Pancreas (tissue), 10 donors: ENCODE measurements at regions not wholly inside any gene's neighbourhood (a gene's known extent, or its start where the extent isn't known, plus 50 kb on each side); places are given as distances from the start of the nearest gene placed in this dataset.

Source experiments
- ATAC-seq, 4 donors: fragments of 200-7000 bp; cut with Tn5 transposase; one replicate each; pipeline versions ENCODE4 v1.8.0 to v1.9.1; 2020; ENCODE audit warnings: mild to moderate bottlenecking in 4 of 4, moderate library complexity in 4 of 4
- DNase-seq, 6 donors: peaks; one replicate each; pipeline ENCODE4 v3.0.0-alpha.2; 2020
- FAIRE-seq: peaks from 2 replicates; lab custom pipeline; 2012; peaks lifted over from hg19 to GRCh38; lab: Jason Lieb, UNC
- H3K27ac ChIP-seq, 4 donors: fragments of 200-600 bp; sonication (generic); 1 replicate in 3 of 4; 2 replicates in 1 of 4; pipeline versions ENCODE4 v1.5.0 to v1.8.0; 2020
- H3K27me3 ChIP-seq, 4 donors: fragments of 200-600 bp; one replicate each; pipeline ENCODE4 v1.8.0; 2021
- H3K36me3 ChIP-seq, 3 donors: fragments of 200-600 bp; sonication (generic) in 1 of 3; one replicate each; pipeline versions ENCODE4 v1.5.0 to v1.8.0; 2020 to 2021
- H3K4me1 ChIP-seq, 3 donors: fragments of 200-600 bp; one replicate each; pipeline ENCODE4 v1.8.0; 2021
- H3K4me3 ChIP-seq, 4 donors: fragments of 200-600 bp; sonication (generic) in 2 of 4; one replicate each; pipeline versions ENCODE4 v1.5.0 to v1.8.0; 2020 to 2021
- H3K9me3 ChIP-seq, 4 donors: fragments of 200-600 bp; one replicate each; pipeline ENCODE4 v1.8.0; 2021
- WGBS, 2 donors: extraction: QIAGEN DNeasy Blood & Tissue Kit; methylation state at CpG; one replicate each; pipeline ENCODE4 v1.1.7; 2013; 5-methylcytosine and 5-hydroxymethylcytosine counted together
- intact Hi-C, 3 donors: fragments of 100-400 bp; cut with DNase I; formaldehyde crosslinking; loops; one replicate each; pipeline versions ENCODE4 v1.11.1 to v1.14.2; 2022
- TF ChIP-seq, protein P1 (sequence below), 4 donors: fragments of 200-600 bp; sonication (generic) in 3 of 4; IDR thresholded peaks; one replicate each; pipeline versions ENCODE4 v1.5.0 to v1.8.0; 2021; ENCODE audit warnings: antibody characterized with exemption in 4 of 4
- donor health status: healthy with polysubstance abuse.
- donor health status: DM: no; HTN: no; CAD: no; lungs with moderate emphysema.
- donor health status: DM: no; HTN: no; CAD: no.
- donor health status: control.
- donor health status: control.
- donor health status: Bipolar disorder and iron deficiency.
- donor health status: DM: yes; HTN: yes; CAD: no.
- donor health status: DM: no; HTN: no; CAD: no.
- donor health status: DM: no; HTN: no; CAD: no.
- donor health status: DM: yes; HTN: yes; CAD: no.

GRCh38 chr14:101364503-101365328 lies 196.6 kb upstream of the DIO3 start:
- TF ChIP-seq, protein P1, sequence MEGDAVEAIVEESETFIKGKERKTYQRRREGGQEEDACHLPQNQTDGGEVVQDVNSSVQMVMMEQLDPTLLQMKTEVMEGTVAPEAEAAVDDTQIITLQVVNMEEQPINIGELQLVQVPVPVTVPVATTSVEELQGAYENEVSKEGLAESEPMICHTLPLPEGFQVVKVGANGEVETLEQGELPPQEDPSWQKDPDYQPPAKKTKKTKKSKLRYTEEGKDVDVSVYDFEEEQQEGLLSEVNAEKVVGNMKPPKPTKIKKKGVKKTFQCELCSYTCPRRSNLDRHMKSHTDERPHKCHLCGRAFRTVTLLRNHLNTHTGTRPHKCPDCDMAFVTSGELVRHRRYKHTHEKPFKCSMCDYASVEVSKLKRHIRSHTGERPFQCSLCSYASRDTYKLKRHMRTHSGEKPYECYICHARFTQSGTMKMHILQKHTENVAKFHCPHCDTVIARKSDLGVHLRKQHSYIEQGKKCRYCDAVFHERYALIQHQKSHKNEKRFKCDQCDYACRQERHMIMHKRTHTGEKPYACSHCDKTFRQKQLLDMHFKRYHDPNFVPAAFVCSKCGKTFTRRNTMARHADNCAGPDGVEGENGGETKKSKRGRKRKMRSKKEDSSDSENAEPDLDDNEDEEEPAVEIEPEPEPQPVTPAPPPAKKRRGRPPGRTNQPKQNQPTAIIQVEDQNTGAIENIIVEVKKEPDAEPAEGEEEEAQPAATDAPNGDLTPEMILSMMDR (IDR thresholded peaks at IDR 0.05), result no peak
- peak in 3 of 4 donors; percentile 47 to 61 (median 55) for ATAC-seq
- intact Hi-C loops, result no loop called here
- Histone ChIP-seq H3K4me1 (no peaks in the 10 kb centered on the region), H3K36me3 (no peaks in the 10 kb centered on the region), H3K9me3 (no peaks in the 10 kb centered on the region), H3K27ac (no peak overlapping the region), H3K4me3 (no peak overlapping the region), H3K27me3 (no peaks in the 10 kb centered on the region)
- no peak for FAIRE-seq
- peak in 1 of 6 donors; percentile 25 for DNase-seq
- 75 to 82% methylated on average over 42 of the region's 42 CpGs for WGBS, 2 donors

DNA sequence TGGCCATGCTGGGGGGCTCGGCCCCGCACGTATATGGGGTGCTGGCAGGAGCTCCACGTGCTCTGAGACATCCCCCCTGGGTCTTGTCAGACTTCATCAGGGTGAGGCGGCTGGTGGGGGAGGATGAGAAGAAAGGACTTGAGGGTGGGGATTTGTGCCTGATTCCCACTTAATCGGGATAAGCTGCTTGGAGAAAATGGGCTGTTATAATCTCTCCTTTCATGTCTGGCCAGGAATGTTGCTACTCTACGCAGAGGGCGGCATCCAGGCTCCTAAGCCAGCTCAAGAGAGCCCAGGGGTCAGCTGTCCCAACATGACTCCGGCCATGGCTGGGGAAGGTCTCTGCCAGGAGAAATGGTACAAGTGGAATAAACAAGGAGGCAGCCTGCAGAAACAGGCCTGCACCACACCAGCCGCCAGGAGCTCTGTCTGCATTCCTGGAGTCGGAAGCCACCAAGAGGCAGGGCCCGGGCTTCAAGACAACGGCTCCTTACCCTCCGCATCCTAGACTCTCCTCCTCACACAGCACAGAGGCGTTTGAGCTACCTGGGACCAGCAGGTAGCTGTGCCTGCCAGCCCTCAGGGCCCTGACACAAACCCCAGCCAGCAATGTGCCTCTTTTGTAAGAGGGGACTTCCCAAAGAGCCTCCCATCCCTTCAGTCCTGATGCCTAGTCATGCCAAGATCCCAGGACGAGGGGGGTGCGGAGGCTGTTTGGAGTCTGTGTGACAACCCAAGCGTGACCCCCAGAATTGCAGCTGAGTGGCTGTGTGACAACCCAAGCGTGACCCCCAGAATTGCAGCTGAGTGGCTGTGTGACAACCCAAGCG lies 195.8 kb upstream of the DIO3 start:
- Histone ChIP-seq H3K4me3 (no peak overlapping the region), H3K27me3 (no peaks in the 10 kb centered on the region), H3K4me1 (no peaks in the 10 kb centered on the region), H3K9me3 (no peaks in the 10 kb centered on the region), H3K36me3 (no peaks in the 10 kb centered on the region), H3K27ac (no peak overlapping the region)
- DNase-seq (no peak), FAIRE-seq (no peak), ATAC-seq (no peak)
- 79 to 87% methylated on average over 20 of the region's 20 CpGs for WGBS, 2 donors
- TF ChIP-seq, protein P1 (IDR thresholded peaks at IDR 0.05), result no peak
- intact Hi-C loops, result no loop called here

GRCh38 chr14:101367421-101368261 lies 193.7 kb upstream of the DIO3 start:
- WGBS, 2 donors, result 71 to 73% methylated on average over 23 of the region's 23 CpGs
- DNase-seq, result no peak
- no peak overlapping the region for H3K27ac ChIP-seq
- no peaks in the 10 kb centered on the region for H3K36me3 ChIP-seq
- H3K4me1 ChIP-seq, result no peaks in the 10 kb centered on the region
- TF ChIP-seq, protein P1 (IDR thresholded peaks at IDR 0.05), result no peak
- no peak for FAIRE-seq
- no peaks in the 10 kb centered on the region for H3K9me3 ChIP-seq
- H3K27me3 ChIP-seq, result no peaks in the 10 kb centered on the region
- no peak for ATAC-seq
- intact Hi-C loops, result no loop called here
- H3K4me3 ChIP-seq, result no peak overlapping the region

DNA sequence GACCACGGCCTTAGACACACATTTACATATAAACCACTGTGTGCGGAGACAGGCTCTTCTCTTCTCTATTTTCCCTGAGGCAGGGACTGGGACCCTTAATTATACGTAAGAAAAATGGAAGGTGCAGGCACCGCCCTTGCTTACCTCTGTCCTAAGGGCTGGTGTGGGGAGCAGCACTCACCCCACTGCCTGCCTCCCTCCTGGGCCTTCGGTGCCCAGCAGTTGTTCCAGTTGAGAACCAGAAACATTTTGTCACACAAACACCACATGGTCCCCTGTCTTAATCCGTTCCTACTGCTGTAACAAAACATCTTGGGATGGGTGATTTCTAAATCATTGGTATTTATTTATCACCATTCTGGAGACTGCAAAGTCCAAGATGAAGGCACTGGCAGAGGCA lies 192.7 kb upstream of the DIO3 start:
- H3K9me3 ChIP-seq, result no peaks in the 10 kb centered on the region
- ATAC-seq (no peak), DNase-seq (no peak), FAIRE-seq (no peak)
- no peaks in the 10 kb centered on the region for H3K36me3 ChIP-seq
- WGBS, 2 donors, result 81 to 83% methylated on average over 6 of the region's 6 CpGs
- H3K27me3 ChIP-seq, result no peaks in the 10 kb centered on the region
- TF ChIP-seq, protein P1 (IDR thresholded peaks at IDR 0.05), result no peak
- intact Hi-C loops, result no loop called here
- no peak overlapping the region for H3K4me3 ChIP-seq
- H3K4me1 ChIP-seq, result no peaks in the 10 kb centered on the region
- no peak overlapping the region for H3K27ac ChIP-seq
